ENCODE measurements at regions not wholly inside any gene's neighbourhood (a gene's known extent, or its start where the extent isn't known, plus 50 kb on each side); places are given as distances from the start of the nearest gene placed in this dataset.
A peak's percentile ranks its signal among the peaks of the same experiment; 100 is the strongest.

DNA sequence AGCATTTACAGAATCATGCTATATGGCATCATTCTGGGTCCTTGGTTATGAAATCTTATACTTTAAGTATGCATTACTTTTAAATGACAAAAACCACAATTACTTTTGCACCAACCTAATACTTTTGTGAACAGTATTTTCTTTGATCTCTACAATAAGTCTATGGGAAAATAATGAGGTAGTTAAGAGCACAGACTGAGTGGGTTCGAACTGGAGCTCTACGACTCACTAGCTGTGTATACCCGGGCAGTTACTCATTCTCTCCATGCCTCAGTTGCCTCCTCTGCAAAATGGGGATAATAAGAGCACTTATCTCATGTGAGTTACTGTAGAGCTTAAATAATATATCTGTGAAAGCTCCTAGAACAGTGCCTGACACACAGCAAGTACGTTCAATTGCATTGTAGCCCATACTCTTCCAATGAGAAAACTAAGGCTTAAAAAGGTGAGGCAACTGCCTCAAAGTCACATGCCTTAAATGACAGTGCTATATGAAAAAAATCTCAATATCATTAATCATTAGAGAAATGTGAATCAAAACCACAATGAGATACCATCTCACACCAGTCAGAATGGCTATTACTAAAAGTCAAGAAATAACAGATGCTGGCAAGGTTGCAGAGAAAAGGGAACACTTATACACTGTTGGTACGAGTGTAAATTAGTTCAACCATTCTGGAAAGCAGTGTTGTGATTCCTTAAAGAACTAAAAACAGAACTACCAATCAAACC is 151.5 kb downstream of the CHIC2 start:
- ATAC-seq (no peak), DNase-seq (ENCODE audit: low read depth, low spot score) (no peak)
- in situ Hi-C loops (cut with HindIII; ENCODE audit: low pct_unique_long_range_greater_than_20kb, low sequenced_read_pairs) = no loop called here
- CTCF ChIA-PET = no interaction called here
- intact Hi-C loops (cut with micrococcal nuclease; ENCODE audit: unreplicated experiment) = no loop called here
- POLR2A ChIA-PET = no interaction called here
- Histone ChIP-seq H3K36me3 (ENCODE audit: control insufficient read depth, insufficient read depth, low read length) (no peaks in the 10 kb centered on the region), H3K4me3 (ENCODE audit: low read depth in 2 of 2, low read length in 2 of 2) (no peak overlapping the region), H3K4me1 (ENCODE audit: control insufficient read depth, insufficient read depth, low read length) (no peaks in the 10 kb centered on the region), H3K27ac (ENCODE audit: low read length) (no peak overlapping the region), H3K27me3 (ENCODE audit: control insufficient read depth, insufficient read depth, low read length) (no peaks in the 10 kb centered on the region; the same call in 1 of the 2 replicates), H3K9me3 (ENCODE audit: control insufficient read depth, insufficient read depth, low read depth, low read length) (no peaks in the 10 kb centered on the region)
- no TSS peak for BruUV-seq (replicated peaks)
- TF ChIP-seq POLR2AphosphoS5 (IDR thresholded peaks at IDR 0.05; ENCODE audit: low read depth, low read length) (no peak), REST (IDR thresholded peaks at IDR 0.05; ENCODE audit: insufficient read depth in 1 of 2, low read depth in 2 of 2, low read length in 1 of 2) (no peak), TCF7L2 (IDR thresholded peaks at IDR 0.05; ENCODE audit: low read depth, low read length) (no peak), SIN3A (IDR thresholded peaks at IDR 0.05; ENCODE audit: borderline replicate concordance, insufficient read depth, low read depth, low read length) (no peak)
- TF ChIP-seq, protein P1, sequence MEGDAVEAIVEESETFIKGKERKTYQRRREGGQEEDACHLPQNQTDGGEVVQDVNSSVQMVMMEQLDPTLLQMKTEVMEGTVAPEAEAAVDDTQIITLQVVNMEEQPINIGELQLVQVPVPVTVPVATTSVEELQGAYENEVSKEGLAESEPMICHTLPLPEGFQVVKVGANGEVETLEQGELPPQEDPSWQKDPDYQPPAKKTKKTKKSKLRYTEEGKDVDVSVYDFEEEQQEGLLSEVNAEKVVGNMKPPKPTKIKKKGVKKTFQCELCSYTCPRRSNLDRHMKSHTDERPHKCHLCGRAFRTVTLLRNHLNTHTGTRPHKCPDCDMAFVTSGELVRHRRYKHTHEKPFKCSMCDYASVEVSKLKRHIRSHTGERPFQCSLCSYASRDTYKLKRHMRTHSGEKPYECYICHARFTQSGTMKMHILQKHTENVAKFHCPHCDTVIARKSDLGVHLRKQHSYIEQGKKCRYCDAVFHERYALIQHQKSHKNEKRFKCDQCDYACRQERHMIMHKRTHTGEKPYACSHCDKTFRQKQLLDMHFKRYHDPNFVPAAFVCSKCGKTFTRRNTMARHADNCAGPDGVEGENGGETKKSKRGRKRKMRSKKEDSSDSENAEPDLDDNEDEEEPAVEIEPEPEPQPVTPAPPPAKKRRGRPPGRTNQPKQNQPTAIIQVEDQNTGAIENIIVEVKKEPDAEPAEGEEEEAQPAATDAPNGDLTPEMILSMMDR (IDR thresholded peaks at IDR 0.05) = no peak

GRCh38 chr4:53908661-53909078 is 155.7 kb downstream of the CHIC2 start:
- peaks cover 3% of the 10 kb centered on the region for H3K27me3 ChIP-seq (ENCODE audit: control insufficient read depth, insufficient read depth, low read length)
- no TSS peak for BruUV-seq (replicated peaks)
- H3K27ac ChIP-seq (ENCODE audit: low read length) = no peak overlapping the region
- TF ChIP-seq REST (IDR thresholded peaks at IDR 0.05; ENCODE audit: insufficient read depth in 1 of 2, low read depth in 2 of 2, low read length in 1 of 2) = no peak
- TF ChIP-seq, protein P1 (IDR thresholded peaks at IDR 0.05) = peak; percentile 73
- TF ChIP-seq POLR2AphosphoS5 (IDR thresholded peaks at IDR 0.05; ENCODE audit: low read depth, low read length) = no peak
- 0 out of 2 replicates have a peak, but pooled peaks have one; percentile 23 for TF ChIP-seq TCF7L2 (IDR thresholded peaks at IDR 0.05; ENCODE audit: low read depth, low read length)
- TF ChIP-seq SIN3A (IDR thresholded peaks at IDR 0.05; ENCODE audit: borderline replicate concordance, insufficient read depth, low read depth, low read length) = no peak
- peak; percentile 61 for DNase-seq (ENCODE audit: low read depth, low spot score)
- no peaks in the 10 kb centered on the region for H3K4me1 ChIP-seq (ENCODE audit: control insufficient read depth, insufficient read depth, low read length)
- intact Hi-C loops (cut with micrococcal nuclease; ENCODE audit: unreplicated experiment) = loop anchor here (2.0 kb wide), 1 partner anchor 312 kb away; no protein-coding TSS in a partner anchor
- in situ Hi-C loops (cut with HindIII; ENCODE audit: low pct_unique_long_range_greater_than_20kb, low sequenced_read_pairs) = no loop called here
- no peaks in the 10 kb centered on the region for H3K36me3 ChIP-seq (ENCODE audit: control insufficient read depth, insufficient read depth, low read length)
- ChIA-PET POLR2A (no interaction called here), CTCF (no interaction called here)
- H3K4me3 ChIP-seq (ENCODE audit: low read depth in 2 of 2, low read length in 2 of 2) = no peak overlapping the region
- ATAC-seq = peak; percentile 86
- H3K9me3 ChIP-seq (ENCODE audit: control insufficient read depth, insufficient read depth, low read depth, low read length) = no peaks in the 10 kb centered on the region

Measured in Panc1 (cell line).